Pulmonary artery endothelial cell (primary cell): ENCODE measurements at regions not wholly inside any gene's neighbourhood (a gene's known extent, or its start where the extent isn't known, plus 50 kb on each side); places are given as distances from the start of the nearest gene placed in this dataset.

Experiments
- DNase-seq: peaks from one replicate; pipeline ENCODE4 v3.0.0-alpha.2; 2011; ENCODE audit warnings: low read depth, low spot score

- DNase-seq, result no peak
Observed at GRCh38 chr6:111957623-111958315, 84.5 kb upstream of the FYN start.

- no peak for DNase-seq
Observed at GRCh38 chr6:111958534-111958933, 85.3 kb upstream of the FYN start.

GRCh38 chr6:111959766-111960165 lies 86.5 kb upstream of the FYN start:
- no peak for DNase-seq

GRCh38 chr6:111967131-111967530 lies 86.8 kb upstream of the CCN6 start:
- DNase-seq, result no peak

GRCh38 chr6:111970426-111970825 lies 83.5 kb upstream of the CCN6 start:
- no peak for DNase-seq

GRCh38 chr6:111971181-111971841 lies 82.6 kb upstream of the CCN6 start:
- DNase-seq, result no peak

- DNase-seq, result no peak
Observed at GRCh38 chr6:111971866-111972532, 81.9 kb upstream of the CCN6 start.

- DNase-seq, result no peak
Observed at GRCh38 chr6:111972745-111973117, 81.2 kb upstream of the CCN6 start.

- peak; percentile 68 for DNase-seq
Observed at GRCh38 chr6:111973118-111973761, 80.7 kb upstream of the CCN6 start.

- peak; percentile 26 for DNase-seq
Observed at GRCh38 chr6:111973927-111974639, 79.8 kb upstream of the CCN6 start.

- DNase-seq, result no peak
Observed at GRCh38 chr6:111975466-111975865, 78.4 kb upstream of the CCN6 start.

GRCh38 chr6:111976139-111976538 lies 77.8 kb upstream of the CCN6 start:
- DNase-seq, result no peak

- no peak for DNase-seq
Observed at GRCh38 chr6:111978532-111979149, 75.3 kb upstream of the CCN6 start.

GRCh38 chr6:111979633-111980032 lies 74.3 kb upstream of the CCN6 start:
- no peak for DNase-seq

- DNase-seq, result no peak
Observed at GRCh38 chr6:111980143-111980542, 73.8 kb upstream of the CCN6 start.

GRCh38 chr6:111980971-111981840 lies 72.7 kb upstream of the CCN6 start:
- no peak for DNase-seq

GRCh38 chr6:111982681-111983080 lies 71.2 kb upstream of the CCN6 start:
- no peak for DNase-seq

GRCh38 chr6:111983193-111983592 lies 70.7 kb upstream of the CCN6 start:
- DNase-seq, result no peak

GRCh38 chr6:111984081-111984480 lies 69.8 kb upstream of the CCN6 start:
- DNase-seq, result no peak

GRCh38 chr6:111984516-111985201 lies 69.2 kb upstream of the CCN6 start:
- DNase-seq, result no peak
